Endothelial cell (in vitro differentiated cells): ENCODE measurements at regions not wholly inside any gene's neighbourhood (a gene's known extent, or its start where the extent isn't known, plus 50 kb on each side); places are given as distances from the start of the nearest gene placed in this dataset.

Source experiments
- DNase-seq: peaks from one replicate; pipeline ENCODE4 v3.0.0; 2021; ENCODE audit warnings: low spot score
- H3K27ac Mint-ChIP-seq: one replicate; pipeline ENCODE4 v1.8.0; 2021; ENCODE audit warnings: mixed read lengths, inconsistent platforms; ENCODE audit not compliant: unreplicated experiment
- H3K27me3 Mint-ChIP-seq: one replicate; pipeline ENCODE4 v1.8.0; 2021; ENCODE audit warnings: mild to moderate bottlenecking, moderate library complexity, mixed read lengths, inconsistent platforms; ENCODE audit not compliant: unreplicated experiment
- H3K36me3 Mint-ChIP-seq: one replicate; pipeline ENCODE4 v1.8.0; 2021; ENCODE audit warnings: mild to moderate bottlenecking, low read depth, mixed read lengths, inconsistent platforms; ENCODE audit not compliant: unreplicated experiment
- H3K4me1 Mint-ChIP-seq: one replicate; pipeline ENCODE4 v1.8.0; 2021; ENCODE audit warnings: mild to moderate bottlenecking, mixed read lengths, inconsistent platforms; ENCODE audit not compliant: unreplicated experiment
- H3K4me3 Mint-ChIP-seq: one replicate; pipeline ENCODE4 v1.8.0; 2021; ENCODE audit warnings: mild to moderate bottlenecking, mixed read lengths, inconsistent platforms; ENCODE audit not compliant: unreplicated experiment
- H3K9me3 Mint-ChIP-seq: one replicate; pipeline ENCODE4 v1.8.0; 2021; ENCODE audit warnings: mixed read lengths, inconsistent platforms; ENCODE audit not compliant: unreplicated experiment
- TF ChIP-seq, protein P1 (sequence below): fragments of 200-600 bp; sonication (generic); IDR thresholded peaks from one replicate; pipeline ENCODE4 v1.5.0; 2021; ENCODE audit warnings: antibody characterized with exemption; ENCODE audit not compliant: unreplicated experiment

DNA sequence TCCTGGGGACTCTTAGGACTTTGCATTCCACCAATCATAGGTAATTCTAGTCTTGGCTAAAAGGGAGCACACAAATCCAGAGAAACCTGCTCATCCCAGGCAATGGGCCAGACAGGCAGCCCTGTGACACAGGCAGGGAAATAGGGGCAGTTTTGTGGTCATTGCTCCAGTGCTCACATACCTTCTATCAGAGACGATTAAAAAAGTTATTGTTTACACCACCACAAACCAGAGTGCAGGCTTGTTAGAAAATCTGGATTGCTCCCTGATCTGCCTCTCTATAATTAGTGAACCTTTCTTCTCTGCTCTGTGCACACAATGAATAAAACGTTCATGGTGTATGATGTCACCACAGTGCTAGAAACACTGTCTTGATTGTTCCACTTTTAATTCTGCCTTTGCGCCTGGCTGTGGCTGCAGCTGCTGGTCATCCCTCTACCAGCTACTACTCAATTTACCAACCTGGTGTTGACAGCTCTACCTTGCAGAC, 121.6 kb upstream of the SPATA13 start:
- DNase-seq: no peak
- TF ChIP-seq, protein P1, sequence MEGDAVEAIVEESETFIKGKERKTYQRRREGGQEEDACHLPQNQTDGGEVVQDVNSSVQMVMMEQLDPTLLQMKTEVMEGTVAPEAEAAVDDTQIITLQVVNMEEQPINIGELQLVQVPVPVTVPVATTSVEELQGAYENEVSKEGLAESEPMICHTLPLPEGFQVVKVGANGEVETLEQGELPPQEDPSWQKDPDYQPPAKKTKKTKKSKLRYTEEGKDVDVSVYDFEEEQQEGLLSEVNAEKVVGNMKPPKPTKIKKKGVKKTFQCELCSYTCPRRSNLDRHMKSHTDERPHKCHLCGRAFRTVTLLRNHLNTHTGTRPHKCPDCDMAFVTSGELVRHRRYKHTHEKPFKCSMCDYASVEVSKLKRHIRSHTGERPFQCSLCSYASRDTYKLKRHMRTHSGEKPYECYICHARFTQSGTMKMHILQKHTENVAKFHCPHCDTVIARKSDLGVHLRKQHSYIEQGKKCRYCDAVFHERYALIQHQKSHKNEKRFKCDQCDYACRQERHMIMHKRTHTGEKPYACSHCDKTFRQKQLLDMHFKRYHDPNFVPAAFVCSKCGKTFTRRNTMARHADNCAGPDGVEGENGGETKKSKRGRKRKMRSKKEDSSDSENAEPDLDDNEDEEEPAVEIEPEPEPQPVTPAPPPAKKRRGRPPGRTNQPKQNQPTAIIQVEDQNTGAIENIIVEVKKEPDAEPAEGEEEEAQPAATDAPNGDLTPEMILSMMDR: no peak
- peaks cover 1% of the 10 kb centered on the region for H3K27me3 Mint-ChIP-seq
- no peak overlapping the region for H3K4me3 Mint-ChIP-seq
- peaks cover 2% of the 10 kb centered on the region for H3K4me1 Mint-ChIP-seq
- H3K36me3 Mint-ChIP-seq: no peaks in the 10 kb centered on the region
- H3K27ac Mint-ChIP-seq: no peak overlapping the region
- H3K9me3 Mint-ChIP-seq: no peaks in the 10 kb centered on the region

DNA sequence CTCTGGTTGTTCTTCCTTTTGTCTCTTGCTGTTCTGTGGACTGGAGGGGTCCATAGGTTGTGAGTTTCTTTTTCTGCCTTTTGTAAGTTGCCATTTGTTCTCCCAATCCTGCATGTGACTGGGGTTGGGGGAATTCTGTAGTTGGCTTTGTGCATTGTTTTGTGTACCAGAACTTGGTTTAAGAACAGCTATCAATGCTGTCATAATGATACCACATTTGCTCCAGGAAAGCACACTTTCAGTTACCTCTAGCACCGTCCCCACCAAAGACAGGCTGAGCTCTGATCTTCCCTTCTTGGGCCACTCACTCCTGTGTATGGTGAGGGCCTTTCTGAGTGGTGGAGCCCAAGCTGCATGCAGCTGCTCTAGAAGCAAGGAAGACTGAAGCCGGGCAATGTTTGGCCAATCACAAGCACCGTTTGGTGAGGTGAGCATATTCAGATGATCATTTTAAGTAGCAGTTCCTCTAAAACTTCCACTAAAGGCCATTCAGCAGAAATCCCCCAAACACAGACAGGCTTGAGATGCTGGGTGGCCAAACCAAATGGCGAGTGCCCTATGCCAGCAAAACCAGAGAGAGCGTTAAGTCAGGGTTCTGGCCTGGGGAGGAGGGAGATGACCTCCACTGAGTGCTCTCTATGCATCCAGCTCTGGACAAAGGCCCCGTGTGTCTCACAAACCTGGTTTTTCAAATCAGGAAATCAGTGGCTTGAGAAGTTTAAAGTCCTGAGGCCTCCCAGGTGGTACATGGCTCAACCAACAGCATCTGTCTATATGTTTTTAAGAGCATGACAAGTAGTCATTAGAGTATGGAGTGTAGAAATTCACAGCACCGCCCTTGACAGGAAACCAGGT, 120.7 kb upstream of the SPATA13 start:
- Mint-ChIP-seq H3K9me3 (no peaks in the 10 kb centered on the region), H3K4me3 (no peak overlapping the region), H3K4me1 (no peaks in the 10 kb centered on the region), H3K27me3 (peaks cover 1% of the 10 kb centered on the region), H3K27ac (no peak overlapping the region), H3K36me3 (no peaks in the 10 kb centered on the region)
- TF ChIP-seq, protein P1: no peak
- no peak for DNase-seq

DNA sequence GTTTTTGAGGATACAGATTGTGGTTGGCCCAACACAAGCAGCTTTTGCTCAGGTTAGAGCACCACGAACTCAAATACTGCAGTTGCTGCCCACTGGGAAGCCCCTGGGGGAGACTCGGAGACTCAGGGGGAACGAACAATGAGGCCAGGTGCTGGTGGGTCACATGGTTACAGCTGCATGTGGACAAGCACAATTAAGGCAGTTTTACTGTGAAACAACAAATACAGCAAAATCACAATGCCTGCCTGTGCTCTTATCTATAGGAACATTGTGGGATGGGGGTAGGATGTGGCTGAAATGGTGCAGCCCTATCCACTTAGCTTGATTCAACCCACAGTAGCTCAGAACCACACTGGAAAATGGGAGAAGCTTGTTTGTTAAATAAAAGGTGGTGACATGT, 119.7 kb upstream of the SPATA13 start:
- no peak overlapping the region for H3K27ac Mint-ChIP-seq
- TF ChIP-seq, protein P1: no peak
- H3K9me3 Mint-ChIP-seq: no peaks in the 10 kb centered on the region
- H3K36me3 Mint-ChIP-seq: no peaks in the 10 kb centered on the region
- peaks cover 3% of the 10 kb centered on the region for H3K27me3 Mint-ChIP-seq
- H3K4me3 Mint-ChIP-seq: no peak overlapping the region
- H3K4me1 Mint-ChIP-seq: no peaks in the 10 kb centered on the region
- no peak for DNase-seq

DNA sequence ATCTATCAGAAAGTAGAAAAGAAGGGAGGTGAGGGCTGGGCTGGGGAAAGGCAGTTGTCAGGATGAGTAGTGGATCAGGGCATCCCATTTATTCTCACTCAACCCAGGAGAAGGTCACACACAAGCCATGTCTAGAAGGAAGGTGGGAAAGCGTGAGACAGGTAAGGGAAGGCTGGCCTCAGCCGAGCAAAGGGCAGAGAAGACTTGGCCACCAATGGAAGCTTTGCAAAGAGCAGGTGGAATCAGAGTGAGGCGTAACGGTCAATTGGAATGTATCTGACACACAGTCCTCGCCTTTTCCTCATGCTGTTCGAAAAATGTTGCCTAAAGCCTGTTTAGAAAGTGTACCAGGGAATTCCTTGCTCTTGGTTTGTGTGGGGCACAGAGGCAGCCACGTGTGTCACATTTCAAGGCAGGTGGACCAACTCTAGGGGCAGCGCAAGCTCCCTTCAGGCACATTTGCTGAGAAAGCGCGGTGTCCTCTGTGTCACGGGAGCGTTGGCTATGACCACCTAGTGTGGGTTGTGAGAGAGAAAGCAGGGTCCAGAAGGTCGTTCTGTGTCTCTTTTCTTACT, 118.8 kb upstream of the SPATA13 start:
- peaks cover 3% of the 10 kb centered on the region for H3K36me3 Mint-ChIP-seq
- DNase-seq: no peak
- H3K9me3 Mint-ChIP-seq: no peaks in the 10 kb centered on the region

More for the DNA sequence above, 118.8 kb upstream of the SPATA13 start:
- H3K27ac Mint-ChIP-seq: no peak overlapping the region
- TF ChIP-seq, protein P1: no peak
- no peaks in the 10 kb centered on the region for H3K4me1 Mint-ChIP-seq
- H3K4me3 Mint-ChIP-seq: no peak overlapping the region
- peaks cover 3% of the 10 kb centered on the region for H3K27me3 Mint-ChIP-seq
